CD4-positive, alpha-beta T cell treated with Interferon alpha-2 for 1 hour (primary cell): ENCODE measurements at regions not wholly inside any gene's neighbourhood (a gene's known extent, or its start where the extent isn't known, plus 50 kb on each side); places are given as distances from the start of the nearest gene placed in this dataset.

ENCODE experiments used
- DNase-seq, 2 donors: peaks; one replicate each; pipeline ENCODE4 v3.0.0-alpha.2; 2020 to 2022

DNA sequence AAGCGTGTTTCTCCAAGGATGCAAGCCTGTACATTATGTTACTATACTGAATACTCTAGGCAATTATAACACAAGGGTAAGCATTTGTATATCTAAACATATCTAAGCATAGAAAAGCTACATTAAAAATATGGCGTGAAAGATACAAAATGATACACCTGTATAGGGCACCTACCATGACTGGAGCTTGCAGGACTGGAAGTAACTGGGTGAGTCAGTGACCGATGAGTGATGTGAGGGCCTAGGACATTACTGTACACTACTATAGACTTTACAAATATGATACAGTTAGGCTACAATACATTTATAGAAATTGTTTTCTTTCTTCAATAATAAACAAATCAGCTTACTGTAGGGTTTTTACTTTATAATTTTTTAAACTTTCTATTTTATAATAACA, 1127.2 kb upstream of the LRRN3 start:
- no peak for DNase-seq

DNA sequence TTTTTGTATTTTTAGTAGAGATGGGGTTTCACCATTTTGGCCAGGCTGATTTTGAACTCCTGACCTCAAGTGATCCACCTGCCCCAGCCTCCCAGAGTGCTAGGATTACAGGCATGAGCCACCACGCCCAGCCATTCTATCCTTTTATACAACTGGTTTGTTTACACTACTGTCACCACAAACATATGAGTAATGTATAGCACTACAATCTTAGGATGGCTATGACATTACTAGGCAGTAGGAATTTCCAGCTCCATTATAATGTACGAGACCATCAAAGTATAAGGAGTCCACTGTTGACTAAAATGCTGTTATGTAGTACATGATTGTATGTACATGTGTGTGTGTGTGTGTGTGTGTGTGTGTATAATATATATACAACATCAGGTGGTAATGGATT, 1126.1 kb upstream of the LRRN3 start:
- no peak for DNase-seq

DNA sequence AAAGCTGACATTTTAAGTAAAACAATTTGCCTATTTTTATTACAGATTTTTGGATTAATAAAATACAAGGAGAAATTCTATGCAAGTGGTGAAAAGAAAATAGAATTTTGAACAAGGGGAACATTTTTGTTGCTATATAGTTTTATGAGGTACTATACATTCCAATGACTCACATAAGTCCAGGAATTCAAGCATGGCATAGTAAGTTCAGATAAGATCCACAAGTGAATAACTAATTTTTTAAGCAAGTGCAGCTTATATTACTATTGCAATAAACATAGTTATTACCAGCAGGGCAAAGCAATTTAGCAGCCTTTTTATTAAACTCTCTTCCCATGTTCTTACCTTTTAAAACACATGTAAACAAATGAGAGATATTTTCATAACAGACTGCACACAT, 1123.5 kb upstream of the LRRN3 start:
- no peak for DNase-seq

DNA sequence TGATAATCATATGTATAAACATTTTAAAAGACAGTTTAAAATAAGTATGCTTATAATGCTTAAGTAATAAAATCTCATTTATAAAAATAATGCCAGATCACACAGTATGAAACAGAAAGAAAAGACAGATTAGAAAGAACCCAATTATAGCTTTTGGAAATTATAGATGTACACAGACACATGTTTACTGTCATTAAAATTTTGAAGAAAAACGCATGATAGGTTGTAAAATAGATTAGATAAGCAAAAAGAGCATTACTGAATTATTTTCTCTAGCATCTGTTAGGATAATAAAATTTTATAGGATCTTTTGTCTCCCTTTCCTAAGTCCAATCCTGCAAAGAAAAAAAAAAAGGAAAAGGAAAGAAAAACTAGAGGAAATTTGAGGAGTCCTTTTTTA, 1107.3 kb upstream of the LRRN3 start:
- DNase-seq: no peak

DNA sequence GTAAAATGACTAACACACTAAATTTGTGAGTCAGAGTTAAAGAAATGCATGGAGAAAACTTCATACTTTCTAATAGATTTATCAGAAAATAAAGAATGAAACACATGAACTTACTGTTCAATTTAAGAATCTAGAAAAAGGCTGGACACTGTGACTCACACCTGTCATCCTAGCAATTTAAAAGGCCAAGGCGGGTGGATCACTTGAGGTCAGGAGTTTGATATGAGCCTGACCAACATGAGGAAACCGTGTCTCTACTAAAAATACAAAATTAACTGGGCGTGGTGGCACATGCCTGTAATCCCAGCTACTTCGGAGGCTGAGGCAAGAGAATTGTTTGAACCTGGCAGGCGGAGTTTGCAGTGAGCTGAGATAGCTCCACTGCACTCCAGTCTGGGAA, 1106.2 kb upstream of the LRRN3 start:
- DNase-seq: no peak

GRCh38 chr7:109986701-109987100, 1104.2 kb upstream of the LRRN3 start:
- no peak for DNase-seq

GRCh38 chr7:109996411-109996810, 1094.5 kb upstream of the LRRN3 start:
- no peak for DNase-seq

- no peak for DNase-seq
These were observed 1094.0 kb upstream of the LRRN3 start for GRCh38 chr7:109996927-109997326.

DNA sequence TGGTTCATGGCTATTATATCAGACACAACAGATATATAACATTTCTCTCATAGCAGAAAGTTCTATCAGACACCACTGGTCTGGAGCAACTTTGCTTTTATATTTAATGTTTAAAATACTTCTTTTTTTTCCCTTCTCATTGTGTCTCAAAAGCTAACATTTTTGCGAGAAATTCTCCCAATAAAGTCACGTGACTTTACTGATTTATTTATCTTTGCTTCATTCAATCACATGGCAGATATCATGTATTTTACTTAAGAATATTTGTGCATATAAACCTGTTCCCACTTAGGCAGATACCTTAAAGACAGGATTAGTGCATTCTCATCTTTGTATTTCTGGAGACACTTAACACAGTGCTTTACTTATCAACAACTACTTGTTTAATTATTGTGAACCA, 1093.1 kb upstream of the LRRN3 start:
- DNase-seq: no peak

- no peak for DNase-seq
These were observed 1089.5 kb upstream of the LRRN3 start for GRCh38 chr7:110001254-110001938.

GRCh38 chr7:110003827-110004226, 1087.1 kb upstream of the LRRN3 start:
- DNase-seq: no peak

DNA sequence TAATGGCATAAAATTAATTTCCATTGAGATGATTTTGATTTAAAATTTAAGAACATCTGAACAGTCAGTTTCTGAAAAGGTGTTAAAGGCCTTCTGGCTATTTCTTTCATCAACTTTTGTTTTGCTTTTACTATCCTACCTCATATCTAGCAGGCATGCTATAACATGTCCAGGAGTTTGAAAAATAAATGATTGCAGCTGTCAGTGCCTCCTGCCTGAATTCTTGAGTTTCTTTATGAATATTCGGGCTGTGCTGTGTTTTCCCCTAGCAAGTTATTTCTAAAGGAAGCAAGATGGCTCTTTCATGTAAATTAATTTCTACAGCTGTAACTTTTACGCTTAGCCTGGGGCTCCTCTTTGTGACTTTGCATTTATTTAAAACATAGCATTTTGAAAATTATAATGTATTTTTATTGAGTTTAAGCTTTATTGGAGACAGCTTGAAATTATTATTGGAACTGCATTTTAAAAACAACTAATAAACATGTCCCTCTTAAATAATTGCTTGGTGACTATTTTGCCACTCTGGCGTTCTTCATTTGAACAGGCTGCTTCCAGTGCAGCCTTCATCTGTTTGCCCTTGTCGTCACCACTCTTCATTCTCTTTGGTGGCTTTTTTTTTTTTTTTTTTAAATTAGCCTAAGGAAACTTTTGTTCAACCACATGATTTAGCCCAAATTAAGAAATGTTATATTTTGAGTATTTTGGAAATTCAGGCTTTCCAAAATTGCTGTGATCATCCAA, 1083.4 kb upstream of the LRRN3 start:
- no peak for DNase-seq

DNA sequence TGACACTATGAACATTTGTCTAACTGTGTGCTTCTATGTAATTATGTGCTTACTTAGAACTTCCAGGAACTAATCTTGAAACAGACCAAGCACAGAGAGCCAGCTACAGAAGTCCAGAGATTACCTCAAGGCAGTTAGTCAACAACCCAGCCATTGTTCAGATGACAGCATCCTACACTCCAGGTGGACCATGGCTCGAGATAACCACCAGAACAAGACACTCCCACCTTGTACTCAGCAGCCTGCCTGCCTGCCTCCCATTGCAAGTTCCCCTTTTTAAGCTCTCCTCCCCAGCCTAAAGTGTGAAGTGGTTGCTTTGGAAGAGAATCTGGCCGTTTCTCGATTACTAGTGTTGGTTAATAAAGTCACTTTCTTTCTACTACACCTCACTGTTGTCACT, 1080.6 kb upstream of the LRRN3 start:
- DNase-seq: no peak

- DNase-seq: no peak
These were observed 1073.5 kb upstream of the LRRN3 start for GRCh38 chr7:110017405-110017804.

GRCh38 chr7:110027385-110027784, 1063.5 kb upstream of the LRRN3 start:
- DNase-seq: no peak

DNA sequence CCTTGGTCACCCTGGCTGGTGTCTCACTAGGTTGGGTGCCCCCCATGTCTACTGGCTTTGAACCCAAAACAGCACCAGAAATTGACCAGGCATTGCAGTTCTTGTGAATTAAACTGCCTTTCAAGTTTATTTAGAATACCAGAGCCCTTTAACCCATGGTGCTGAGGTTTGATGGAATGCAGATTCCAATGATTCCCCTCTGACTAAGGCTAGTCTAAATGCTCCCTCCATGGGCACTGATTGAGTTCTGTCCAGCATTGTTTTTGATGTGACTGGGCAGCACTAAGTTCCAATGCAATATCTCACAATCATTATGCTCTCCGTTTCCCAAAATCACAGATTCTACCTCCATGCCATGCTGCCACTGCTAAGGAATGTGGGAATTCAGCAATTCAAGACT, 1047.4 kb upstream of the LRRN3 start:
- DNase-seq: no peak

DNA sequence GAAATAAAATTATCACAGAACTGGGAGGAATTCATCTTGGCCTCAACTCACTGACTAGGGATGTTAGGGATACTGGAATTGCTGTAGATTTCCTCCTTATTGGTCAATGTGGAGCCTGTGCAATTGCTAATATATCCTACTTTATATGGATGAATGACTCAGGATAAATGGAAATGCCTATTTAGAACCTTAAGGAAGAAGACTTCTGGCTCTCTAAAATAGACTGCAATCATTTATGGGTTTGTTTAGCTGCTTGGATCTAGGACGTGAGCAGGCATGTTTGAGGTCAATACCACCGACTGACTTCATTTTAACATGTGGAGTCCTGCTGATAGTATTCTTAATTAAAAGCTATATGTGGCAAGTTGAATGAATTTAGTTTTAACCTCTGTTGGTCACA, 1040.1 kb upstream of the LRRN3 start:
- no peak for DNase-seq

DNA sequence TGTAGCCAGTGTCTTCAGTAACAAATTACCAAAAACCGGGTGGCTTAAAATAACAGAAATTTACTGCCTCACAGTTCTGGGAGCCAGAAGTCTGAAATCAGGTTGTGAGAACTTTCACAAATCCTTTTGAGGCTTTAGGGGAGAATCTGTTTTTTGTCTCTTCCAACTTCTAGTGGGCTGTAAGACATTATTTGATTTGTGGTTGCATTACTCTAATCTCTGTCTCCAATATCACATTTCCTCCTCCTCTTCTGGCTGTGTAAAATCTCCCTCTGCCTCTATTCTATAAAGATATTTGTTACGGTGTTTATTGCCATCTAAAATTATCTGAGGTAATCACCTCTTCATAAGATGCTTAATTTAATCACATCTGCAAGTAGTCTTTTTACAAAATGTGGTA, 1039.6 kb upstream of the LRRN3 start:
- no peak for DNase-seq

- no peak for DNase-seq
These were observed 1034.6 kb upstream of the LRRN3 start for GRCh38 chr7:110056331-110056730.

DNA sequence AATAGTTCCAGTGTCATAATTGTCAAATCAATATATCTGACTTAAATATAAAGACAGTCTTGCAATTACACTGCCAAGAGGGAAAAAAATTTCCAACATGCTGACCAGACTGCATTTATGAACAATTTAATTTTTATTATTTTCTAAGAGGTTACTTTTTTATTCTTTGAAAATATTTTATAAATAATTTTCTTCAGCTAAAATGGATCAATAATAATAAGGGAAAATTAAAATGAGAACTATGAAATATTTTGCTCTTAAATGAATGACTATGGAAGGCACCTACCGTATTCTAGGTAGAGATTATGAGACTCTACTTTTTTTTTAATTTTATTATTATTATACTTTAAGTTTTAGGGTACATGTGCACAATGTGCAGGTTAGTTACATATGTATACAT, 1032.5 kb upstream of the LRRN3 start:
- no peak for DNase-seq

DNA sequence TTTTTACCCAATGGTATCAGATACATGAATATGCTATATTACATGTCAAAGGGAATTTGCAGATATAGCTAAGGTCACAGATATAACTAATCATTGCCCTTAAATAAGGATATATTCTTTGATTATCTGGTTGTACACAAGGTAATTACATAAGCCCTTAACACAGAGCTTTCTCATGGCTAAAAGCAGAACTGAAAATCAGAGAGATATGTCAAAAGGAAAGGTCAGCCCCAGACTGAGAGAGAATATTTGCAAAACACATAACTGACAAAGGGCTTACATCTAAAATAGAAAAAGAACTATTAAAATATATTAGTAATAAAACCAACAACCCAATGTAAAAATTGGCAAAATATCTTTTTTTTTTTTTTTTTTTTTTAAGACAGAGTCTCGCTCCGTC, 1029.5 kb upstream of the LRRN3 start:
- DNase-seq: no peak

DNA sequence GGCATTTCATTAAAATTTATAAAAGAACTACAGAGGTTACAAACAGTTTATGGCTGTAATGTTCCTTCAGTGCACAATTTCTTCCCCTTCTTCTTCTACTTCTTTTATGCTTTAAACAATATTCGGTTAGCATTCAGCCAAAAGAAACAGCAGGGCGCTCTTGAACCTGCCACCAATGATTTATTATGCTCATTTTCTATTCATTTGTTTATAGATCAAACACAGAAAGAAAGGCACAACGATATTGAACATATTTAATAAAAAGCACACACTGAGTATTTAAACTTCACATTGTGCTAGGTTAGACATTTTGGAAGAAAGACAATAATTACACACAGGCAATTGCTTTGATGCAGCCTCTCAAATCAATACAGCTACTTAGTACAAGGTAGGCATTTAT, 1025.8 kb upstream of the LRRN3 start:
- no peak for DNase-seq

DNA sequence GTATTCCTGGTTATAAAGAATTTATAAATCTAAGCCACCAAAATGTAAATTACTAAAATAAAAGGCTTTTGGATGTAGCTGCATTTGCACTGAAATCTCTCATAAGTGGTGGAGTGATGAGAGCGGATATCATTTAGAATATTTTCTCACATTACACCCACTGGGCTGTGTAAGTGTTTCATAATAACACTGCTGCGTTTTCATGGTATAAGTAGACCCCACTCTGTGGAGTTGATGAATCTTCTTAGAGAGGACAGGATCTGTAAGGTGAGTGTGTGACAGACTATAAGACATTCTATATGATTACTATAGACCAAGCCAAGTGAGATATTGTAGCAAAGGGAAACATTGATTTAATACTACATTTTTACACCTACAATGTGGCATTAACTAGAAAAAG, 1024.1 kb upstream of the LRRN3 start:
- no peak for DNase-seq

- DNase-seq: no peak
These were observed 1019.7 kb upstream of the LRRN3 start for GRCh38 chr7:110071192-110071591.

DNA sequence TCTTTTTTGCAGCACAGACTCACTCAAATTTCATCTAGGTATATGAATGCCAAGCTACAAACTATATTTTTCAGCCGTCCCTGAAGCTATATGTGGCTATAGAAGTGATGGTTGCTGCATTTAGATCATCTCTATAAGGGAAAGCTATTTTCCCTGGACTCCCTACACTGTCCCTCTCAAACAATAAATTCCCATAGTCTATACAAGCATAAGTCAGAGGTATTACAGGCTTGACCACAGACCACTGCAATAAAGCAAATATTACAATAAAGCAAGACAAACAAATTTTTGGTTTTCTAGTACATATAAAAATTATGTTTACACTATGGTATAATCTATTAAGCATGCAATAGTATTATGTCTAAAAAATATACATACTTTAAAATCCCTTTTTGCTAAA, 1015.5 kb upstream of the LRRN3 start:
- no peak for DNase-seq
